ENCODE measurements at regions not wholly inside any gene's neighbourhood (a gene's known extent, or its start where the extent isn't known, plus 50 kb on each side); places are given as distances from the start of the nearest gene placed in this dataset.

GRCh38 chrX:42025861-42026260, 102.5 kb upstream of the CASK start:
- TF ChIP-seq, protein P1, sequence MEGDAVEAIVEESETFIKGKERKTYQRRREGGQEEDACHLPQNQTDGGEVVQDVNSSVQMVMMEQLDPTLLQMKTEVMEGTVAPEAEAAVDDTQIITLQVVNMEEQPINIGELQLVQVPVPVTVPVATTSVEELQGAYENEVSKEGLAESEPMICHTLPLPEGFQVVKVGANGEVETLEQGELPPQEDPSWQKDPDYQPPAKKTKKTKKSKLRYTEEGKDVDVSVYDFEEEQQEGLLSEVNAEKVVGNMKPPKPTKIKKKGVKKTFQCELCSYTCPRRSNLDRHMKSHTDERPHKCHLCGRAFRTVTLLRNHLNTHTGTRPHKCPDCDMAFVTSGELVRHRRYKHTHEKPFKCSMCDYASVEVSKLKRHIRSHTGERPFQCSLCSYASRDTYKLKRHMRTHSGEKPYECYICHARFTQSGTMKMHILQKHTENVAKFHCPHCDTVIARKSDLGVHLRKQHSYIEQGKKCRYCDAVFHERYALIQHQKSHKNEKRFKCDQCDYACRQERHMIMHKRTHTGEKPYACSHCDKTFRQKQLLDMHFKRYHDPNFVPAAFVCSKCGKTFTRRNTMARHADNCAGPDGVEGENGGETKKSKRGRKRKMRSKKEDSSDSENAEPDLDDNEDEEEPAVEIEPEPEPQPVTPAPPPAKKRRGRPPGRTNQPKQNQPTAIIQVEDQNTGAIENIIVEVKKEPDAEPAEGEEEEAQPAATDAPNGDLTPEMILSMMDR (IDR thresholded peaks at IDR 0.05) = no peak
- TF ChIP-seq POLR2A (IDR thresholded peaks at IDR 0.05) = no peak
